NCI-H2081 (cell line): ENCODE measurements at regions not wholly inside any gene's neighbourhood (a gene's known extent, or its start where the extent isn't known, plus 50 kb on each side); places are given as distances from the start of the nearest gene placed in this dataset.
"Not testable (repeated sequence)": the region's sequence is repeated elsewhere in the genome, so short reads cannot be mapped to it uniquely, and the experiment has no call there.

Source experiments
- DNase-seq, 2 experiments: peaks; one replicate each; lab custom pipeline; 2025; lab: John Stamatoyannopoulos, UW

GRCh38 chrX:127457161-127457560 is 595.0 kb downstream of the ACTRT1 start:
- DNase-seq, result no peak

GRCh38 chrX:127439676-127440075 is 612.5 kb downstream of the ACTRT1 start:
- DNase-seq, result no peak

- DNase-seq, result no peak
These were observed 586.4 kb downstream of the PRR32 start for GRCh38 chrX:127405946-127406345.

GRCh38 chrX:127404161-127404560 is 584.6 kb downstream of the PRR32 start:
- no peak for DNase-seq

- DNase-seq, result not testable (repeated sequence)
These were observed 580.7 kb downstream of the PRR32 start for GRCh38 chrX:127400231-127400630.

- DNase-seq, result no peak
These were observed 570.8 kb downstream of the PRR32 start for GRCh38 chrX:127390316-127390715.

GRCh38 chrX:127389900-127390299 is 570.4 kb downstream of the PRR32 start:
- DNase-seq, result no peak
